Adrenal gland (tissue), 9 donors: ENCODE measurements at regions not wholly inside any gene's neighbourhood (a gene's known extent, or its start where the extent isn't known, plus 50 kb on each side); places are given as distances from the start of the nearest gene placed in this dataset.

ENCODE experiments used
- DNase-seq, 7 donors: peaks; one replicate each; pipeline ENCODE4 v3.0.0-alpha.2; 2019 to 2020
- H3K27ac ChIP-seq, 5 donors: fragments of 200-600 bp; sonication (generic) in 4 of 5; 1 replicate in 3 of 5; 2 replicates in 2 of 5; pipeline versions ENCODE4 v1.5.1 to v1.8.0; 2016 to 2020; ENCODE audit warnings: mild to moderate bottlenecking in 1 of 5
- H3K27me3 ChIP-seq: fragments of 200-600 bp; 2 replicates; pipeline ENCODE4 v1.8.0; 2021
- H3K36me3 ChIP-seq, 2 donors: fragments of 200-600 bp; replicated peaks in 1 of 2; 1 replicate in 1 of 2; 2 replicates in 1 of 2; pipeline versions ENCODE4 v1.5.1 to v1.8.0; 2018 to 2022
- H3K4me1 ChIP-seq, 2 donors: fragments of 200-600 bp; replicated peaks in 1 of 2; 1 replicate in 1 of 2; 2 replicates in 1 of 2; pipeline versions ENCODE4 v1.5.1 to v1.8.0; 2018 to 2021
- H3K4me3 ChIP-seq, 4 donors: fragments of 200-600 bp; sonication (generic) in 3 of 4; one replicate each; pipeline ENCODE4 v1.5.1; 2016 to 2018
- H3K9me3 ChIP-seq, 3 donors: fragments of 200-600 bp; sonication (generic) in 1 of 3; replicated peaks in 1 of 3; 1 replicate in 2 of 3; 2 replicates in 1 of 3; pipeline versions ENCODE4 v1.5.1 to v1.8.0; 2016 to 2021
- CTCF ChIP-seq, 6 experiments: fragments of 450-650 bp in 4 of 6; fragments of 200-600 bp in 2 of 6; sonication (generic) in 1 of 6; IDR thresholded peaks; 1 replicate in 5 of 6; 2 replicates in 1 of 6; pipeline versions ENCODE4 v1.5.1 to v1.8.0; 2016 to 2021; ENCODE audit warnings: antibody characterized with exemption in 6 of 6, mild to moderate bottlenecking in 2 of 6, moderate library complexity in 1 of 6
- POLR2A ChIP-seq, 2 donors: fragments of 450-650 bp; IDR thresholded peaks; one replicate each; pipeline ENCODE4 v1.6.1; 2017; ENCODE audit warnings: antibody characterized with exemption in 2 of 2, mild to moderate bottlenecking in 2 of 2, moderate library complexity in 1 of 2
- WGBS, 4 donors: extraction: QIAGEN DNeasy Blood & Tissue Kit in 2 of 4; methylation state at CpG; one replicate each; pipeline versions ENCODE4 v1.1.5 to v1.1.7; 2013 to 2017; 5-methylcytosine and 5-hydroxymethylcytosine counted together
- intact Hi-C, 2 donors: fragments of 100-400 bp; cut with DNase I; formaldehyde crosslinking; loops; one replicate each; pipeline versions ENCODE4 v1.14.1 to v1.15.0; 2022 to 2023
- donor health status: healthy with polysubstance abuse.
- donor health status: Bipolar disorder and iron deficiency.
- donor health status: DM: yes; HTN: yes; CAD: no.
- donor health status: DM: no; HTN: no; CAD: no.
- donor health status: DM: no; HTN: no; CAD: no.

GRCh38 chr2:212858496-212858895, 292.9 kb downstream of the IKZF2 start:
- Histone ChIP-seq H3K9me3 (peaks cover 0 to 13% (median 0%) of the 10 kb centered on the region in 3 donors), H3K4me1 (no peaks in the 10 kb centered on the region), H3K4me3 (no peak overlapping the region), H3K36me3 (no peaks in the 10 kb centered on the region), H3K27ac (no peak overlapping the region), H3K27me3 (no peaks in the 10 kb centered on the region)
- no peak for DNase-seq
- intact Hi-C loops: no loop called here
- TF ChIP-seq POLR2A (IDR thresholded peaks at IDR 0.05) (no peak), CTCF (IDR thresholded peaks at IDR 0.05) (no peak)
- 31 to 50% (median 41%) methylated on average over 1 of the region's 1 CpG for WGBS, 4 donors

GRCh38 chr2:212854771-212855170, 296.6 kb downstream of the IKZF2 start:
- H3K27me3 ChIP-seq: no peaks in the 10 kb centered on the region
- no peak for DNase-seq
- H3K27ac ChIP-seq: no peak overlapping the region
- intact Hi-C loops: no loop called here
- no peaks in the 10 kb centered on the region for H3K4me1 ChIP-seq
- WGBS, 4 donors: 65 to 72% (median 69%) methylated on average over 4 of the region's 4 CpGs
- TF ChIP-seq POLR2A (IDR thresholded peaks at IDR 0.05) (no peak), CTCF (IDR thresholded peaks at IDR 0.05) (no peak)
- no peak overlapping the region for H3K4me3 ChIP-seq
- no peaks in the 10 kb centered on the region for H3K36me3 ChIP-seq
- H3K9me3 ChIP-seq: no peaks in the 10 kb centered on the region

- Histone ChIP-seq H3K4me1 (no peaks in the 10 kb centered on the region), H3K27me3 (no peaks in the 10 kb centered on the region), H3K27ac (no peak overlapping the region), H3K4me3 (no peak overlapping the region), H3K9me3 (no peaks in the 10 kb centered on the region), H3K36me3 (no peaks in the 10 kb centered on the region)
- TF ChIP-seq CTCF (IDR thresholded peaks at IDR 0.05) (no peak), POLR2A (IDR thresholded peaks at IDR 0.05) (no peak)
- intact Hi-C loops: no loop called here
- DNase-seq: no peak
Measured at GRCh38 chr2:212854116-212854515, 297.3 kb downstream of the IKZF2 start.

GRCh38 chr2:212845941-212846340, 305.5 kb downstream of the IKZF2 start:
- intact Hi-C loops: no loop called here
- Histone ChIP-seq H3K4me1 (no peaks in the 10 kb centered on the region), H3K36me3 (no peaks in the 10 kb centered on the region), H3K27me3 (no peaks in the 10 kb centered on the region), H3K27ac (no peak overlapping the region), H3K9me3 (no peaks in the 10 kb centered on the region), H3K4me3 (no peak overlapping the region)
- DNase-seq: no peak
- 69 to 80% (median 73%) methylated on average over 4 of the region's 4 CpGs for WGBS, 4 donors
- TF ChIP-seq POLR2A (IDR thresholded peaks at IDR 0.05) (no peak), CTCF (IDR thresholded peaks at IDR 0.05) (no peak)
